ENCODE measurements at regions not wholly inside any gene's neighbourhood (a gene's known extent, or its start where the extent isn't known, plus 50 kb on each side); places are given as distances from the start of the nearest gene placed in this dataset.

GRCh38 chr5:152303841-152304240 lies 101.2 kb downstream of the NMUR2 start:
- H3K27me3 ChIP-seq (ENCODE audit: control insufficient read depth in 2 of 2, insufficient read depth in 2 of 2, low read length in 2 of 2), result no peaks in the 10 kb centered on the region
- no peak overlapping the region for H3K27ac ChIP-seq (ENCODE audit: insufficient read depth, low read depth, low read length)
- H3K9ac ChIP-seq (replicated peaks; ENCODE audit: extremely low read depth, insufficient read depth, low read length), result no peak overlapping the region
- CTCF ChIA-PET, result no interaction called here
- TF ChIP-seq POLR2A (IDR thresholded peaks at IDR 0.05; ENCODE audit: low read depth, low read length) (no peak), MAX (IDR thresholded peaks at IDR 0.05; ENCODE audit: insufficient read depth, insufficient read length) (no peak), POLR2AphosphoS5 (IDR thresholded peaks at IDR 0.05; ENCODE audit: insufficient read depth, low read depth, low read length) (no peak), GATA2 (IDR thresholded peaks at IDR 0.05; ENCODE audit: insufficient read depth, insufficient read length, low read depth, low read length) (no peak), MYC (IDR thresholded peaks at IDR 0.05; ENCODE audit: low read depth, low read length) (no peak), JUN (IDR thresholded peaks at IDR 0.05; ENCODE audit: borderline replicate concordance, insufficient read depth, insufficient read length, low read depth) (no peak)
- intact Hi-C loops (cut with micrococcal nuclease), result no loop called here
- FAIRE-seq, result no peak
- POLR2A ChIA-PET, result no interaction called here
- no peaks in the 10 kb centered on the region for H3K9me3 ChIP-seq (replicated peaks; ENCODE audit: control insufficient read depth, insufficient read depth, low read length)
- DNase-seq (ENCODE audit: low read depth, low spot score), result no peak
- no peak overlapping the region for H3K4me2 ChIP-seq (ENCODE audit: insufficient read depth, low read length)
- H3K9me1 ChIP-seq (replicated peaks; ENCODE audit: control insufficient read depth, extremely low read depth, insufficient read depth, low read length), result no peaks in the 10 kb centered on the region
- no peak overlapping the region for H3K4me3 ChIP-seq (replicated peaks in 1 of 3; ENCODE audit: insufficient read depth in 1 of 3, low read depth in 1 of 3, low read length in 3 of 3)
- no TSS peak for BruUV-seq (replicated peaks)
- H3K36me3 ChIP-seq (ENCODE audit: control insufficient read depth in 2 of 2, extremely low read depth in 1 of 2, insufficient read depth in 2 of 2, low read length in 2 of 2), result no peaks in the 10 kb centered on the region
- H4K20me1 ChIP-seq (replicated peaks; ENCODE audit: control insufficient read depth, extremely low read depth, insufficient read depth, low read length), result no peaks in the 10 kb centered on the region
- H3K79me2 ChIP-seq (ENCODE audit: control insufficient read depth, insufficient read depth, low read length), result no peaks in the 10 kb centered on the region
- H3K4me1 ChIP-seq (ENCODE audit: control insufficient read depth, extremely low read depth, insufficient read depth, low read length), result no peaks in the 10 kb centered on the region
- dilution Hi-C loops (cut with MboI; ENCODE audit: extremely low pct_ligation_motif_present, low sequenced_read_pairs), result no loop called here
- H2AFZ ChIP-seq (ENCODE audit: low read depth, low read length), result no peak overlapping the region

GRCh38 chr5:152297866-152298265 lies 107.2 kb downstream of the NMUR2 start:
- DNase-seq (ENCODE audit: low read depth, low spot score), result no peak
- Histone ChIP-seq H3K9me3 (replicated peaks; ENCODE audit: control insufficient read depth, insufficient read depth, low read length) (no peaks in the 10 kb centered on the region), H3K79me2 (ENCODE audit: control insufficient read depth, insufficient read depth, low read length) (no peaks in the 10 kb centered on the region), H2AFZ (ENCODE audit: low read depth, low read length) (no peak overlapping the region), H3K27me3 (ENCODE audit: control insufficient read depth in 2 of 2, insufficient read depth in 2 of 2, low read length in 2 of 2) (no peaks in the 10 kb centered on the region), H3K36me3 (ENCODE audit: control insufficient read depth in 2 of 2, extremely low read depth in 1 of 2, insufficient read depth in 2 of 2, low read length in 2 of 2) (no peaks in the 10 kb centered on the region), H3K4me1 (ENCODE audit: control insufficient read depth, extremely low read depth, insufficient read depth, low read length) (no peaks in the 10 kb centered on the region), H3K9ac (replicated peaks; ENCODE audit: extremely low read depth, insufficient read depth, low read length) (no peak overlapping the region), H3K4me3 (replicated peaks in 1 of 3; ENCODE audit: insufficient read depth in 1 of 3, low read depth in 1 of 3, low read length in 3 of 3) (no peak overlapping the region), H3K27ac (ENCODE audit: insufficient read depth, low read depth, low read length) (no peak overlapping the region), H3K9me1 (replicated peaks; ENCODE audit: control insufficient read depth, extremely low read depth, insufficient read depth, low read length) (no peaks in the 10 kb centered on the region), H4K20me1 (replicated peaks; ENCODE audit: control insufficient read depth, extremely low read depth, insufficient read depth, low read length) (no peaks in the 10 kb centered on the region), H3K4me2 (ENCODE audit: insufficient read depth, low read length) (no peak overlapping the region)
- FAIRE-seq, result no peak
- intact Hi-C loops (cut with micrococcal nuclease) (no loop called here), dilution Hi-C loops (cut with MboI; ENCODE audit: extremely low pct_ligation_motif_present, low sequenced_read_pairs) (no loop called here)
- no peak for TF ChIP-seq EZH2 (IDR thresholded peaks at IDR 0.05; ENCODE audit: borderline replicate concordance, low read depth, low read length, severe bottlenecking)
- ChIA-PET POLR2A (no interaction called here), CTCF (no interaction called here)
- no TSS peak for BruUV-seq (replicated peaks)

Data from endothelial cell of umbilical vein (primary cell).